GM20000 (cell line): ENCODE measurements at regions not wholly inside any gene's neighbourhood (a gene's known extent, or its start where the extent isn't known, plus 50 kb on each side); places are given as distances from the start of the nearest gene placed in this dataset.
A peak's percentile ranks its signal among the peaks of the same experiment; 100 is the strongest.

Experiments used
- DNase-seq: peaks from one replicate; pipeline ENCODE4 v3.0.0; 2012; ENCODE audit warnings: low spot score
- TF ChIP-seq, protein P1 (sequence below): IDR thresholded peaks from 2 replicates; pipeline ENCODE4 v1.5.1; 2012; ENCODE audit warnings: mild to moderate bottlenecking, control low read depth; ENCODE audit errors: extremely low read depth, missing control alignments

DNA sequence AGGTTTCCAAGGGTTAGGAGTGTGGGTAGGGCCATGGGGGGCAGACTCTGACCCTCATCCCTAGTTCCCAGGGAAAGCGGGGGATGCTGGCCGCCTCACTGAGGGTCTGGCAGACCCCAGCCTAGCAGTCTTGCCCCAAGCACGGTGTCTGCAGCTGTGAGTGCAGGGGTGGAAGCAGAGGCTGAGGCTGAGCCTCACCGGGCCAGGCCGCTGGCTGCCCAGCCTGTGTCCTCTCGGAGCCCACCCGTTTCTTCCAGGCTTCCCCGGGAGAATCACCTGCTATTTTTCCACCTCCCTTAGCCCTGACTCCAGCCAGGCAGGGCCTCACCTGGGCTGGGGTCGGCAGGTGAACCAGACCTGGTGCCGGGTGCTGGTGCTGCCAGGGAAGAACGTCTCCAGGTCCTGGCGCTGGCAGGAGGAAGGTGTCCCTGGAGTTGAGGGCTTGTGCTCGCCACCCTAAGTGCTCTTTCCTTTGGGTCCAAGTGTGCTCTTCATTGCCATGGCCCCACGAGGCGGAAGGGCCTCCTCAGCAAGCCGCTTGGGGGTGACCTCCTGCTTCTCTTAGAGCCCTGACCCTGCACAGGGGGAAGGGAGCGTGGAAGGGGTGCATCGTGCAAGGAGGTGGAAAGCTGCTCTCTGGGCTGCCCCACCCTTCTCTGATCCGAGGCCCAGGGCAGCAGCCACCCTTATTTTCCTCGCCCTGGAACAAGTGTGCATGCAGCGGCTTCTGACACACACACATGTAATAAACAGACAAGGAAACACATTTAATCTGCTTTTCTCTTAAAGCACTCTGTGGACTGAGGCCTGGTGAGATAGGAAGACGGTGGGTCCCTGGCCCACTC lies 112.7 kb downstream of the FAM53A start:
- TF ChIP-seq, protein P1, sequence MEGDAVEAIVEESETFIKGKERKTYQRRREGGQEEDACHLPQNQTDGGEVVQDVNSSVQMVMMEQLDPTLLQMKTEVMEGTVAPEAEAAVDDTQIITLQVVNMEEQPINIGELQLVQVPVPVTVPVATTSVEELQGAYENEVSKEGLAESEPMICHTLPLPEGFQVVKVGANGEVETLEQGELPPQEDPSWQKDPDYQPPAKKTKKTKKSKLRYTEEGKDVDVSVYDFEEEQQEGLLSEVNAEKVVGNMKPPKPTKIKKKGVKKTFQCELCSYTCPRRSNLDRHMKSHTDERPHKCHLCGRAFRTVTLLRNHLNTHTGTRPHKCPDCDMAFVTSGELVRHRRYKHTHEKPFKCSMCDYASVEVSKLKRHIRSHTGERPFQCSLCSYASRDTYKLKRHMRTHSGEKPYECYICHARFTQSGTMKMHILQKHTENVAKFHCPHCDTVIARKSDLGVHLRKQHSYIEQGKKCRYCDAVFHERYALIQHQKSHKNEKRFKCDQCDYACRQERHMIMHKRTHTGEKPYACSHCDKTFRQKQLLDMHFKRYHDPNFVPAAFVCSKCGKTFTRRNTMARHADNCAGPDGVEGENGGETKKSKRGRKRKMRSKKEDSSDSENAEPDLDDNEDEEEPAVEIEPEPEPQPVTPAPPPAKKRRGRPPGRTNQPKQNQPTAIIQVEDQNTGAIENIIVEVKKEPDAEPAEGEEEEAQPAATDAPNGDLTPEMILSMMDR: no peak
- DNase-seq: no peak

DNA sequence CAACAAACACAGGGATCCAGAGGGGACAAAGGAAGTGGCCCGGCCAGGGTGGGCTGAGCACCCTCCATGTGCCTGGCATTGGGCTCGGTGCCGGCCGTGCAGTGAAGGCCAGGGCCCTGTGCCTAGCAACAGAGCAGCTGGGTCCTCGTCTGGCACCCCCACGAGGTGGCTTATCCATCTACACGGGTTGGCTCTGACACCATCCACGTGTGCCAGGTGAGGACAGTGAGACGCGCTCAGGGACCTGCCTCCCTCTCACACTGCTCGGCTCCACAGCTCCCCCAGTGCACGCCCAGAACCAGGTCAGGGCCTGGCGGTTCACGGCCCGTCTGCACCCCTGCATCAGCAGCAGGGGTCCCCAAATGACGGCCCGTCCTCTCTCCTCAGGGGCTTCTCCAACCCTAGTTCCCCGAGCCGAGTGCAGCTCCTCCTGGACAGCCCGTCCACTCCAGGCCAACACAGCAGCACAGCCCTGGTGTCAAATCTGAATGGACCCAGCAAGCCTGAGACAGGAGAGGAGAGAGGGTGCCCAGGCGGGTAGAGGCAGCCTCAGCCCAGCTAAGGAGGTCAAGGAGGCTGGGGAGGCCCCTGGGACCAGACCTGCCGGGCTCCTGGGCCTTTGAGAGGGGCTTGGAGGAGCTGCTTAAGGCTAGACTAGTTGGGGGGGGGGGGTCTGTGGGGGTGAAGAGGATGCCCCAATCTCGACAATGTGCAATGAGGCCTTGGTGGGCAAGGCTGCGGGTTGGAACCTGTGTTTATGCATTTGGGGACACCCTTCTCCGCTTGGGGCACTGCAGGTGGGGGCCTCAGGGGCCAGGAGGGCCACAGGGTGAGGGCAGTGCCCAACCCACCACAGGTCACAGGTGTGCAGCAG lies 113.6 kb downstream of the FAM53A start:
- no peak for DNase-seq
- TF ChIP-seq, protein P1: no peak

- TF ChIP-seq, protein P1: no peak
Measured at GRCh38 chr4:1569461-1570151, 114.5 kb downstream of the FAM53A start.

GRCh38 chr4:1568855-1569460 lies 115.2 kb downstream of the FAM53A start:
- no peak for DNase-seq
- TF ChIP-seq, protein P1: no peak

More at GRCh38 chr4:1569461-1570151, 114.5 kb downstream of the FAM53A start:
- no peak for DNase-seq

GRCh38 chr4:1567808-1568581 lies 116.1 kb downstream of the FAM53A start:
- TF ChIP-seq, protein P1: no peak
- DNase-seq: peak; percentile 66

- TF ChIP-seq, protein P1: no peak
- DNase-seq: no peak
Measured at GRCh38 chr4:1567519-1567807, 116.7 kb downstream of the FAM53A start.
